ENCODE measurements at regions not wholly inside any gene's neighbourhood (a gene's known extent, or its start where the extent isn't known, plus 50 kb on each side); places are given as distances from the start of the nearest gene placed in this dataset.

- peaks cover 45% of the 10 kb centered on the region for H3K4me1 ChIP-seq (ENCODE audit: insufficient read depth, low read length)
- H3K27ac ChIP-seq (ENCODE audit: low read depth, low read length) = no peak overlapping the region
- no CpG with 5 or more reads among the region's 1 CpG for WGBS
- H3K9ac ChIP-seq (ENCODE audit: low read depth, low read length) = no peak overlapping the region
- H3K4me3 ChIP-seq (ENCODE audit: low read length) = no peak overlapping the region
- no peaks in the 10 kb centered on the region for H3K27me3 ChIP-seq (ENCODE audit: insufficient read depth, low read length)
- no peaks in the 10 kb centered on the region; the same call in 1 of the 2 replicates for H3K9me3 ChIP-seq (ENCODE audit: insufficient read depth, low read depth, low read length)
- H3K36me3 ChIP-seq (ENCODE audit: insufficient read depth, low read length) = no peaks in the 10 kb centered on the region
Observed at GRCh38 chr3:150118219-150118618, 147.5 kb upstream of the PFN2 start.

- H3K4me1 ChIP-seq (ENCODE audit: insufficient read depth, low read length) = peaks cover 45% of the 10 kb centered on the region
- no peak overlapping the region for H3K27ac ChIP-seq (ENCODE audit: low read depth, low read length)
- 93% methylated on average over 1 of the region's 1 CpG for WGBS
- H3K36me3 ChIP-seq (ENCODE audit: insufficient read depth, low read length) = no peaks in the 10 kb centered on the region
- H3K9me3 ChIP-seq (ENCODE audit: insufficient read depth, low read depth, low read length) = no peaks in the 10 kb centered on the region; the same call in 1 of the 2 replicates
- H3K4me3 ChIP-seq (ENCODE audit: low read length) = no peak overlapping the region
- H3K9ac ChIP-seq (ENCODE audit: low read depth, low read length) = no peak overlapping the region
- no peaks in the 10 kb centered on the region for H3K27me3 ChIP-seq (ENCODE audit: insufficient read depth, low read length)
Observed at GRCh38 chr3:150117076-150117475, 146.4 kb upstream of the PFN2 start.

- no peaks in the 10 kb centered on the region for H3K27me3 ChIP-seq (ENCODE audit: insufficient read depth, low read length)
- H3K4me1 ChIP-seq (ENCODE audit: insufficient read depth, low read length) = peaks cover 45% of the 10 kb centered on the region
- WGBS = 90% methylated on average over 3 of the region's 4 CpGs
- H3K27ac ChIP-seq (ENCODE audit: low read depth, low read length) = no peak overlapping the region
- H3K36me3 ChIP-seq (ENCODE audit: insufficient read depth, low read length) = no peaks in the 10 kb centered on the region
- no peaks in the 10 kb centered on the region for H3K9me3 ChIP-seq (ENCODE audit: insufficient read depth, low read depth, low read length)
- H3K9ac ChIP-seq (ENCODE audit: low read depth, low read length) = no peak overlapping the region
- H3K4me3 ChIP-seq (ENCODE audit: low read length) = no peak overlapping the region
Observed at GRCh38 chr3:150116196-150116595, 145.5 kb upstream of the PFN2 start.

GRCh38 chr3:150114873-150115540 lies 144.3 kb upstream of the PFN2 start:
- WGBS = 94% methylated on average over 3 of the region's 3 CpGs

GRCh38 chr3:150114273-150114672 lies 143.6 kb upstream of the PFN2 start:
- no peaks in the 10 kb centered on the region for H3K27me3 ChIP-seq (ENCODE audit: insufficient read depth, low read length)
- H3K9me3 ChIP-seq (ENCODE audit: insufficient read depth, low read depth, low read length) = no peaks in the 10 kb centered on the region
- H3K27ac ChIP-seq (ENCODE audit: low read depth, low read length) = no peak overlapping the region
- no peak overlapping the region for H3K9ac ChIP-seq (ENCODE audit: low read depth, low read length)
- 60% methylated on average over 2 of the region's 2 CpGs for WGBS
- H3K36me3 ChIP-seq (ENCODE audit: insufficient read depth, low read length) = no peaks in the 10 kb centered on the region
- peaks cover 38% of the 10 kb centered on the region for H3K4me1 ChIP-seq (ENCODE audit: insufficient read depth, low read length)
- no peak overlapping the region for H3K4me3 ChIP-seq (ENCODE audit: low read length)

More at GRCh38 chr3:150114873-150115540, 144.3 kb upstream of the PFN2 start:
- Histone ChIP-seq H3K27ac (ENCODE audit: low read depth, low read length) (no peak overlapping the region), H3K9me3 (ENCODE audit: insufficient read depth, low read depth, low read length) (no peaks in the 10 kb centered on the region), H3K4me1 (ENCODE audit: insufficient read depth, low read length) (peaks cover 45% of the 10 kb centered on the region), H3K27me3 (ENCODE audit: insufficient read depth, low read length) (no peaks in the 10 kb centered on the region), H3K4me3 (ENCODE audit: low read length) (no peak overlapping the region), H3K9ac (ENCODE audit: low read depth, low read length) (no peak overlapping the region), H3K36me3 (ENCODE audit: insufficient read depth, low read length) (no peaks in the 10 kb centered on the region)

- Histone ChIP-seq H3K4me3 (ENCODE audit: low read length) (no peak overlapping the region), H3K9me3 (ENCODE audit: insufficient read depth, low read depth, low read length) (no peaks in the 10 kb centered on the region)
- WGBS = 94% methylated on average over 4 of the region's 5 CpGs
Observed at GRCh38 chr3:150110097-150110496, 139.4 kb upstream of the PFN2 start.

GRCh38 chr3:150107429-150108175 lies 136.9 kb upstream of the PFN2 start:
- Histone ChIP-seq H3K4me3 (ENCODE audit: low read length) (no peak overlapping the region), H3K27me3 (ENCODE audit: insufficient read depth, low read length) (no peaks in the 10 kb centered on the region), H3K4me1 (ENCODE audit: insufficient read depth, low read length) (peaks cover 47% of the 10 kb centered on the region), H3K9ac (ENCODE audit: low read depth, low read length) (peak overlapping the region; percentile 0; the same call in 1 of the 2 replicates), H3K9me3 (ENCODE audit: insufficient read depth, low read depth, low read length) (no peaks in the 10 kb centered on the region), H3K36me3 (ENCODE audit: insufficient read depth, low read length) (no peaks in the 10 kb centered on the region), H3K27ac (ENCODE audit: low read depth, low read length) (peak overlapping the region; percentile 83)
- 54% methylated on average over 4 of the region's 5 CpGs for WGBS

More at GRCh38 chr3:150110097-150110496, 139.4 kb upstream of the PFN2 start:
- no peak overlapping the region for H3K9ac ChIP-seq (ENCODE audit: low read depth, low read length)
- no peaks in the 10 kb centered on the region for H3K27me3 ChIP-seq (ENCODE audit: insufficient read depth, low read length)
- H3K27ac ChIP-seq (ENCODE audit: low read depth, low read length) = no peak overlapping the region
- H3K36me3 ChIP-seq (ENCODE audit: insufficient read depth, low read length) = no peaks in the 10 kb centered on the region
- peaks cover 51% of the 10 kb centered on the region for H3K4me1 ChIP-seq (ENCODE audit: insufficient read depth, low read length)

- H3K27ac ChIP-seq (ENCODE audit: low read depth, low read length) = peak overlapping the region; percentile 83
- no peaks in the 10 kb centered on the region for H3K27me3 ChIP-seq (ENCODE audit: insufficient read depth, low read length)
- peaks cover 47% of the 10 kb centered on the region for H3K4me1 ChIP-seq (ENCODE audit: insufficient read depth, low read length)
- H3K36me3 ChIP-seq (ENCODE audit: insufficient read depth, low read length) = no peaks in the 10 kb centered on the region
- H3K4me3 ChIP-seq (ENCODE audit: low read length) = peak overlapping the region; percentile 10; the same call in 1 of the 2 replicates
- peak overlapping the region; percentile 23; the same call in 1 of the 2 replicates for H3K9ac ChIP-seq (ENCODE audit: low read depth, low read length)
- no peaks in the 10 kb centered on the region for H3K9me3 ChIP-seq (ENCODE audit: insufficient read depth, low read depth, low read length)
- 28% methylated on average over 2 of the region's 2 CpGs for WGBS
Observed at GRCh38 chr3:150106740-150107428, 136.2 kb upstream of the PFN2 start.

- peaks cover 3% of the 10 kb centered on the region; the same call in 1 of the 2 replicates for H3K9me3 ChIP-seq (ENCODE audit: insufficient read depth, low read depth, low read length)
- H3K4me1 ChIP-seq (ENCODE audit: insufficient read depth, low read length) = peaks cover 47% of the 10 kb centered on the region
- H3K27me3 ChIP-seq (ENCODE audit: insufficient read depth, low read length) = no peaks in the 10 kb centered on the region
- 56% methylated on average over 6 of the region's 7 CpGs for WGBS
- H3K36me3 ChIP-seq (ENCODE audit: insufficient read depth, low read length) = no peaks in the 10 kb centered on the region
- H3K4me3 ChIP-seq (ENCODE audit: low read length) = peak overlapping the region; percentile 10; the same call in 1 of the 2 replicates
- H3K27ac ChIP-seq (ENCODE audit: low read depth, low read length) = peak overlapping the region; percentile 60
- peak overlapping the region; percentile 23; the same call in 1 of the 2 replicates for H3K9ac ChIP-seq (ENCODE audit: low read depth, low read length)
Observed at GRCh38 chr3:150105886-150106612, 135.4 kb upstream of the PFN2 start.

GRCh38 chr3:150105025-150105424 lies 134.3 kb upstream of the PFN2 start:
- Histone ChIP-seq H3K9me3 (ENCODE audit: insufficient read depth, low read depth, low read length) (peaks cover 8% of the 10 kb centered on the region; the same call in 1 of the 2 replicates), H3K27me3 (ENCODE audit: insufficient read depth, low read length) (no peaks in the 10 kb centered on the region), H3K36me3 (ENCODE audit: insufficient read depth, low read length) (no peaks in the 10 kb centered on the region), H3K9ac (ENCODE audit: low read depth, low read length) (no peak overlapping the region), H3K27ac (ENCODE audit: low read depth, low read length) (no peak overlapping the region), H3K4me3 (ENCODE audit: low read length) (no peak overlapping the region), H3K4me1 (ENCODE audit: insufficient read depth, low read length) (peaks cover 47% of the 10 kb centered on the region)
- WGBS = no CpG with 5 or more reads among the region's 1 CpG

Data from HUES64 (cell line).